DOHH2 (cell line): ENCODE measurements at regions not wholly inside any gene's neighbourhood (a gene's known extent, or its start where the extent isn't known, plus 50 kb on each side); places are given as distances from the start of the nearest gene placed in this dataset.

ENCODE experiments used
- EZH2phosphoT487 ChIP-seq: fragments of 200-600 bp; sonication (generic); IDR thresholded peaks from 2 replicates; pipeline ENCODE4 v1.6.1; 2017; ENCODE audit warnings: borderline replicate concordance, mild to moderate bottlenecking, antibody characterized with exemption, low read length, moderate library complexity, mixed read lengths
- TF ChIP-seq, protein P1 (sequence below): fragments of 200-600 bp; sonication (generic); IDR thresholded peaks from one replicate; pipeline ENCODE4 v1.5.1; 2014; ENCODE audit warnings: antibody characterized with exemption, mild to moderate bottlenecking, low read depth, low read length; ENCODE audit not compliant: poor library complexity, severe bottlenecking

- TF ChIP-seq, protein P1, sequence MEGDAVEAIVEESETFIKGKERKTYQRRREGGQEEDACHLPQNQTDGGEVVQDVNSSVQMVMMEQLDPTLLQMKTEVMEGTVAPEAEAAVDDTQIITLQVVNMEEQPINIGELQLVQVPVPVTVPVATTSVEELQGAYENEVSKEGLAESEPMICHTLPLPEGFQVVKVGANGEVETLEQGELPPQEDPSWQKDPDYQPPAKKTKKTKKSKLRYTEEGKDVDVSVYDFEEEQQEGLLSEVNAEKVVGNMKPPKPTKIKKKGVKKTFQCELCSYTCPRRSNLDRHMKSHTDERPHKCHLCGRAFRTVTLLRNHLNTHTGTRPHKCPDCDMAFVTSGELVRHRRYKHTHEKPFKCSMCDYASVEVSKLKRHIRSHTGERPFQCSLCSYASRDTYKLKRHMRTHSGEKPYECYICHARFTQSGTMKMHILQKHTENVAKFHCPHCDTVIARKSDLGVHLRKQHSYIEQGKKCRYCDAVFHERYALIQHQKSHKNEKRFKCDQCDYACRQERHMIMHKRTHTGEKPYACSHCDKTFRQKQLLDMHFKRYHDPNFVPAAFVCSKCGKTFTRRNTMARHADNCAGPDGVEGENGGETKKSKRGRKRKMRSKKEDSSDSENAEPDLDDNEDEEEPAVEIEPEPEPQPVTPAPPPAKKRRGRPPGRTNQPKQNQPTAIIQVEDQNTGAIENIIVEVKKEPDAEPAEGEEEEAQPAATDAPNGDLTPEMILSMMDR = no peak
- TF ChIP-seq EZH2phosphoT487 = no peak
Measured at GRCh38 chr20:52763321-52763853, 208.8 kb upstream of the TSHZ2 start.
